LNCAP (cell line): ENCODE measurements at regions not wholly inside any gene's neighbourhood (a gene's known extent, or its start where the extent isn't known, plus 50 kb on each side); places are given as distances from the start of the nearest gene placed in this dataset.

ENCODE experiments used
- CTCF ChIP-seq: fragments of 450-650 bp; IDR thresholded peaks from 2 replicates; pipeline ENCODE4 v1.5.1; 2017; ENCODE audit warnings: mild to moderate bottlenecking

DNA sequence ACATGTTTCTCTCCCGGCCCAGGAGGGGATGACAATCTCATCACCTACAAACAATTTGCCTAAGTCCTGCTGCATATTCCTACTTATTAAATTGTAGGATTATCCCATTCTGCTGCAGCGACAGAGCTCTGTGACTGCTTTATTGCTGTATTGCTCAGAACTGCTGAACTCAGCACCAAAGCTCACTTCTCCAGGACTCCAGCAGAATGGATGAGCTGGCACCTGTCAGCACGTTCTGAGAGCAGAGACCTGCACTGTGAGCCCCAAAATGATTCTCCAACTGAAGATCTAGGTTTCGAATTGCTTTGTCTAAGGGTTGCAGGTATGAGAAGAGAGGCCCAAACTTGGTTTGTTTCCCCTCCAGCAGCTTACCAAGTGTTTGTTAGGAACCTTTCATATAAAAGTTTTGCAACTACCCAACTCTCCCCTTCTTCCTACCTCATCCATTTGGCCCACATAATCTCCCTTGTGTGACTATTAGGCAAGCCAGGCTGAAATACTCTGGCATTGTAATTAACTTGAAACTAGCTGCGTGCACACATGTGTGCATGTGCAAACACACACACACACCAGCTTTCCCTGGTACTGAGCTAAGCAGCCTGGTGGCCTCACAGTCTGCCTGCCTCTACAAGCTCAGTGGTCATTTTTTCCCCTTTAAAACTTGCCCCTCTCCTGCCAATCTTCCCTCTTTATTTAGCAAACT lies 161.4 kb upstream of the CAMK1G start:
- TF ChIP-seq CTCF, result no peak

DNA sequence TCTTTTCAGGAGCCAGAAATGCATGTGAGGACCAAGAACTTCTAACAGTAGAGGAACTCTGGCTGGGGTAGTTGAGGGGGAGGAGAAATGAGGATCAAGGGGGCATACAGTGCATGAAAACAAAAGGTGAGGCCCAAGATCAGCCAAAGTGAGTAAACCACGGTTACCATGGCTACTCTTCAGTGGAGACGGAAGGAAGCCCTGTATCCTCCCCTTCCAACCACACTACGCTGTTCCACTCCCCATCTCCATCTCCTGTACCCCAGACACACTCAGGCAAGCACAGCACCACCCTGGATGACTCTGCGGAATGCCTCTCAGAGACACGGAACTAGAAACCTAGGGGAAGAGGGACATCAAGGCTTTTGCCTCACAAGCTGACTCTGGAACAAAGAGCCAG lies 157.6 kb upstream of the CAMK1G start:
- no peak for TF ChIP-seq CTCF

DNA sequence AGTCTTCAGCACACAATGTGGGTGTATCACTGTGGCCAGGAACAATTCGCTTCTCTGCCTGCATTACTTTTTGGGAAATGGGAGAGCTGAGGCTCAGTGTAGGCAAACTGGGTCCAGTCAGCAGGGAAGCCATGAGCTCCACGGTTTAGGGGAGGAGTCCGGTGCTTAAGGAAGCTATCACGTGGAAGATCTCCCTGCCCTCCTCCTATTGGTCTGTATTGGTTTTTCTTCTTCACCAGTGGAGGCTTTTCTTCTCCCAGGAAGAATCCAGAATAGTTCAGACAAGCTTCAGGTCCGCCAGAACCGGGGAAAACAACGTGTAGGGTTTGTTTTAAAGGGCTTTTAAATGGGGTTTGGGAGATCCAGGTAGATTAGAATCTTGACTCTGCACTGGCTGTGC lies 156.2 kb upstream of the CAMK1G start:
- no peak for TF ChIP-seq CTCF

- TF ChIP-seq CTCF, result no peak
These were observed 155.7 kb upstream of the CAMK1G start for GRCh38 chr1:209427811-209428210.

DNA sequence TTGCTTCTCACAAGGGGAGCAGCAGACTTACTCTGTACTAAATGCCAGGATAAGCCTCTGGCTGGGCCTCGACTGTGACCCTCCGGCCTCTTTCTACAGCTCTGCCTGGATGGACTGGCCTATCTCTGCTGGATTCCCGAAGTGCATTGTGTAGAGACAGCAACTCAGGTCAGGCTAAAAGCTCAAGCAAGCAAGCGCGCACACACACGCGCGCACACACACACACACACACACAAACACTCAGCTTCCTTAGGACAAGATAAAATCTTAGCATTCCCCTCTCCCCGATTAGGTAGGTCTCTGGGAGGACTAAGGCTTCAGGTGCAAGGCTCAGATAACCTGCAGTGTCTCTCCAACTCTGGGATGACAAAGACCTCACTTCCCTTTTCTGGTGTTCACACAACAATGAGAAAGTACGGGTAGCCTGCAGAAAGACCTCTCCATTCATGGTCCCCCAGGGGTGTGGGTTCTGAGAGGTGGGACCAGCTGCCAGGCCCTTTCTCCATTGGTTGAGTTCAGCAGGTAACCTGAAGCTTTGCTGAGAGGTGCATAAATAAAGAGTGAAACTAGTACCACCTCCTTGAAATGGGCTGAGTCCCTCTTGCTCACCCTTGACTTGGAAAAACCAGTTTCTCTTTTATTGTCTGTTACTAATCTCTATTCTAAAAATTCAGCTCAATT lies 155.1 kb upstream of the CAMK1G start:
- TF ChIP-seq CTCF, result no peak

- TF ChIP-seq CTCF, result no peak
These were observed 153.9 kb upstream of the CAMK1G start for GRCh38 chr1:209429611-209430010.

DNA sequence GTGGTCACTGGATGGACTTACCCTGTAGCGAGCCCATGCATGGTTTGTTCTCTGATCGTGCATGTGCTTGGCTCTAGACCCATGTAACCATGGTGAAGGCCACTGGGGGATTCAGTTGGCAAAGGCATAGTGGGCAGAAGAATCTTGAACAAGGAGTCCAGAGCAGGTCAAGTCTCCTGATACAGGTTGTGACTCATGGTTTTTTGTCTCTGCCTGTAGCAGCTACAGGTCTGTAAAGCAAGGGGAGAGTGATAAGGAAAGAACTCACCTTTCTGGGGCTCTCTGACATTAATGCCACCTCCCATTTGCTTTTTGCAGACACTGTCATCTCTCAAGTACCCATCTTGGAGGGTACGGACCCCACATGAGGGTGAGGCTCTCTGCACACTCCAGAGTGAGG lies 153.4 kb upstream of the CAMK1G start:
- no peak for TF ChIP-seq CTCF
